GM12892 (cell line): ENCODE measurements at regions not wholly inside any gene's neighbourhood (a gene's known extent, or its start where the extent isn't known, plus 50 kb on each side); places are given as distances from the start of the nearest gene placed in this dataset.

ENCODE experiments used
- DNase-seq: peaks from one replicate; pipeline ENCODE4 v3.0.0; 2011; ENCODE audit not compliant: insufficient read length
- FAIRE-seq: peaks from 2 replicates; lab custom pipeline; 2011; peaks lifted over from hg19 to GRCh38; lab: Jason Lieb, UNC
- POLR2A ChIP-seq: IDR thresholded peaks from 2 replicates; pipeline ENCODE4 v1.6.1; 2011; ENCODE audit warnings: low read depth, low read length, control low read depth
- POLR2AphosphoS5 ChIP-seq: IDR thresholded peaks from 2 replicates; pipeline ENCODE4 v1.6.1; 2011; ENCODE audit warnings: low read depth, low read length, control low read depth
- TAF1 ChIP-seq: IDR thresholded peaks from 2 replicates; pipeline ENCODE4 v1.6.1; 2011; ENCODE audit warnings: low read depth, mild to moderate bottlenecking, control low read depth, low read length, borderline replicate concordance

GRCh38 chr11:112765337-112765736 lies 195.9 kb upstream of the NCAM1 start:
- TF ChIP-seq TAF1 (no peak), POLR2A (no peak), POLR2AphosphoS5 (no peak)
- no peak for FAIRE-seq
- DNase-seq = no peak

- DNase-seq (no peak), FAIRE-seq (no peak)
- no peak for TF ChIP-seq POLR2A
Observed at GRCh38 chr11:112769170-112769569, 192.1 kb upstream of the NCAM1 start.

DNA sequence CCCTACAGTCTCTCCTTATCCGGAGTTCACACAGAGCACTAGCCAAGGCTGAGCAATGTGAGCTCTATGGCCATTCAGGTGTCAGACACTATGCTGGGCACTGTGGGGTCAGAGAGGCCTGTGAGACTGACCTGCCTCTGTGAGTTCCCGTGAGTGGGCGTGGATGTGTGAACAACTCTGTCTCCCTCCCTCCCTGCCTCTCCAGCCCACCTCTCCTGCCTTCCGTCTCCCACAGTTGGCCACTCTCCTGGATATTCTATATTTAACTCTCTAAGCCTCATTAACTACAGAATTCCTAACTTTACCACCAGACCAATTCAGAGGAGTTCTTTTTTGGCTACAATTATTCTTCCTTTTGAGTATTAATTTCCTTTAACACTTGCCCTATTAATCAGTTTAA lies 191.6 kb upstream of the NCAM1 start:
- FAIRE-seq (no peak), DNase-seq (no peak)
- TF ChIP-seq POLR2A = no peak
- no peak for TF ChIP-seq POLR2AphosphoS5
- no peak for TF ChIP-seq TAF1

DNA sequence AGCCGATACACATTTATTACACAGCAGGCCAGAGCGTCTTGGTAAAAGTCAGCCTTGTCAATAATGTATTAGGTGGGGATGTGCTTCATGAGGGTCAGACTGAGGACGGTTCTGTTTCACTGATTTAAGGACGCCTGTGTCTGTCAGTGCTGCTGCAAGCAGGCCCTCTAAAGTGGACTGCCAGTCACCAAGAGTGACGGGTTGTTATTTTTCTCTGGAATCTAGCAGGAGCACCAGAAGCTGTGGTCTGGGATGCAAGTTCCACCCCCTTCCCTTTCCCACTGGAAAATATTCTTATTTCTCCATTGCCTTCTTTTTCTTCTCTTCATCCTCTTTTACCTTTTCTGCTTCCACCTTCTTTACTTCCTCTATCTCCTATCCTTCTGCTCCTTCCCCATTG lies 191.2 kb upstream of the NCAM1 start:
- no peak for FAIRE-seq
- TF ChIP-seq TAF1 = no peak
- TF ChIP-seq POLR2AphosphoS5 = no peak
- TF ChIP-seq POLR2A = no peak
- DNase-seq = no peak

GRCh38 chr11:112770487-112770886 lies 190.7 kb upstream of the NCAM1 start:
- FAIRE-seq = no peak
- DNase-seq = no peak
- no peak for TF ChIP-seq POLR2AphosphoS5
- no peak for TF ChIP-seq TAF1
- no peak for TF ChIP-seq POLR2A

- TF ChIP-seq POLR2AphosphoS5 (no peak), TAF1 (no peak), POLR2A (no peak)
- no peak for FAIRE-seq
- no peak for DNase-seq
Observed at GRCh38 chr11:112771851-112772250, 189.4 kb upstream of the NCAM1 start.

- no peak for DNase-seq
- TF ChIP-seq POLR2AphosphoS5 (no peak), TAF1 (no peak), POLR2A (no peak)
- FAIRE-seq = no peak
Observed at GRCh38 chr11:112773264-112773663, 188.0 kb upstream of the NCAM1 start.

GRCh38 chr11:112776834-112777233 lies 184.4 kb upstream of the NCAM1 start:
- no peak for TF ChIP-seq POLR2A
- no peak for TF ChIP-seq POLR2AphosphoS5
- TF ChIP-seq TAF1 = no peak

GRCh38 chr11:112777283-112777751 lies 183.9 kb upstream of the NCAM1 start:
- no peak for DNase-seq
- FAIRE-seq = no peak
- TF ChIP-seq TAF1 = no peak
- no peak for TF ChIP-seq POLR2A
- TF ChIP-seq POLR2AphosphoS5 = no peak

More at GRCh38 chr11:112776834-112777233, 184.4 kb upstream of the NCAM1 start:
- no peak for FAIRE-seq
- no peak for DNase-seq

GRCh38 chr11:112778091-112778876 lies 182.9 kb upstream of the NCAM1 start:
- TF ChIP-seq POLR2A = no peak
- TF ChIP-seq TAF1 = no peak
- no peak for TF ChIP-seq POLR2AphosphoS5
- no peak for FAIRE-seq
- no peak for DNase-seq

- peak; percentile 42 for FAIRE-seq
- DNase-seq = no peak
- TF ChIP-seq TAF1 (no peak), POLR2A (no peak), POLR2AphosphoS5 (no peak)
Observed at GRCh38 chr11:112778877-112779266, 182.3 kb upstream of the NCAM1 start.

GRCh38 chr11:112780351-112781087 lies 180.7 kb upstream of the NCAM1 start:
- TF ChIP-seq TAF1 = no peak
- TF ChIP-seq POLR2A = no peak
- TF ChIP-seq POLR2AphosphoS5 = no peak
- DNase-seq (no peak), FAIRE-seq (no peak)

- TF ChIP-seq POLR2AphosphoS5 (no peak), TAF1 (no peak), POLR2A (no peak)
Observed at GRCh38 chr11:112783945-112784322, 177.3 kb upstream of the NCAM1 start.

More at GRCh38 chr11:112783945-112784322, 177.3 kb upstream of the NCAM1 start:
- DNase-seq = no peak
- FAIRE-seq = peak; percentile 58
